OCI-LY7 (cell line): ENCODE measurements at regions not wholly inside any gene's neighbourhood (a gene's known extent, or its start where the extent isn't known, plus 50 kb on each side); places are given as distances from the start of the nearest gene placed in this dataset.

ENCODE experiments used
- BruUV-seq: library from RNA; stranded (reverse); fragments of 400-500 nt; replicated peaks from 2 replicates; lab custom pipeline; 2021; lab: Mats Ljungman, UMichigan
- CTCF ChIA-PET: fragments of 300-600 bp; sonication (Branson Sonifier 250); formaldehyde crosslinking; loops from one replicate; lab custom pipeline; 2022; ENCODE audit warnings: antibody characterized with exemption; ENCODE audit not compliant: unreplicated experiment; lab: Charles Lee
- POLR2A ChIA-PET: fragments of 300-600 bp; sonication (Branson Sonifier 250); formaldehyde crosslinking; loops from one replicate; lab custom pipeline; 2022; ENCODE audit warnings: antibody characterized with exemption; lab: Charles Lee
- DNase-seq: peaks from one replicate; pipeline ENCODE4 v3.0.0-alpha.2; 2015; ENCODE audit warnings: low spot score
- H2AFZ ChIP-seq: fragments of 200-600 bp; sonication (generic), shearing (Covaris generic); 2 replicates; pipeline ENCODE4 v1.6.1; 2014; ENCODE audit warnings: mild to moderate bottlenecking, antibody characterized with exemption, low read length, moderate library complexity
- H3K27ac ChIP-seq: fragments of 200-600 bp; sonication (generic); 2 replicates; pipeline ENCODE4 v1.5.1; 2014; ENCODE audit warnings: mixed run types, low read depth, mild to moderate bottlenecking, moderate library complexity, low read length, inconsistent platforms; ENCODE audit not compliant: poor library complexity, severe bottlenecking
- H3K36me3 ChIP-seq: fragments of 200-600 bp; sonication (generic); 2 replicates; pipeline ENCODE4 v1.6.1; 2014; ENCODE audit warnings: mild to moderate bottlenecking, antibody characterized with exemption, low read length, moderate library complexity, mixed read lengths; ENCODE audit not compliant: insufficient read depth
- H3K4me1 ChIP-seq: fragments of 200-600 bp; sonication (generic); 2 replicates; pipeline ENCODE4 v1.5.1; 2014; ENCODE audit warnings: mild to moderate bottlenecking, low read length; ENCODE audit not compliant: insufficient read depth, poor library complexity, severe bottlenecking
- H3K4me2 ChIP-seq: fragments of 200-600 bp; sonication (generic); 2 replicates; pipeline ENCODE4 v1.6.1; 2014; ENCODE audit warnings: mild to moderate bottlenecking, low read length
- H3K4me3 ChIP-seq: fragments of 200-600 bp; sonication (generic); 2 replicates; pipeline ENCODE4 v1.5.1; 2014; ENCODE audit warnings: mild to moderate bottlenecking, low read depth, low read length; ENCODE audit not compliant: poor library complexity, severe bottlenecking
- H3K79me2 ChIP-seq: fragments of 200-600 bp; sonication (generic); 2 replicates; pipeline ENCODE4 v1.6.1; 2016; ENCODE audit warnings: low read depth, mild to moderate bottlenecking, low read length, moderate library complexity, mixed read lengths; ENCODE audit not compliant: insufficient read depth
- H3K9me2 ChIP-seq: fragments of 200-600 bp; sonication (generic); 2 replicates; pipeline ENCODE4 v1.6.1; 2016; ENCODE audit warnings: mild to moderate bottlenecking, low read length, mixed read lengths; ENCODE audit not compliant: insufficient read depth
- H3K9me3 ChIP-seq: fragments of 200-600 bp; sonication (generic); 2 replicates; pipeline ENCODE4 v1.6.1; 2014; ENCODE audit warnings: mild to moderate bottlenecking, mixed run types, low read length, mixed read lengths
- H4K20me1 ChIP-seq: fragments of 200-600 bp; sonication (generic); 2 replicates; pipeline ENCODE4 v1.6.1; 2014; ENCODE audit warnings: mild to moderate bottlenecking, antibody characterized with exemption, low read length, moderate library complexity, mixed read lengths; ENCODE audit not compliant: insufficient read depth
- EZH2phosphoT487 ChIP-seq: fragments of 200-600 bp; sonication (generic); IDR thresholded peaks from 2 replicates; pipeline ENCODE4 v1.6.1; 2018; ENCODE audit warnings: low read depth, borderline replicate concordance, mild to moderate bottlenecking, mixed run types, antibody characterized with exemption, low read length, moderate library complexity, mixed read lengths
- intact Hi-C: fragments of 100-400 bp; cut with micrococcal nuclease; formaldehyde crosslinking; loops from one replicate; pipeline ENCODE4 v1.10.0; 2022; ENCODE audit not compliant: unreplicated experiment
- TF ChIP-seq, protein P1 (sequence below): fragments of 200-600 bp; sonication (generic); conservative IDR thresholded peaks from 2 replicates; pipeline ENCODE4 v1.5.1; 2014; ENCODE audit warnings: mild to moderate bottlenecking, antibody characterized with exemption, low read length, moderate library complexity, mixed read lengths

GRCh38 chr6:112401083-112401482 lies 54.0 kb downstream of the RFPL4B start:
- H3K4me3 ChIP-seq: no peak overlapping the region
- H4K20me1 ChIP-seq: no peaks in the 10 kb centered on the region
- no peak for DNase-seq
- H3K4me2 ChIP-seq: no peak overlapping the region
- TF ChIP-seq EZH2phosphoT487: no peak
- TF ChIP-seq, protein P1, sequence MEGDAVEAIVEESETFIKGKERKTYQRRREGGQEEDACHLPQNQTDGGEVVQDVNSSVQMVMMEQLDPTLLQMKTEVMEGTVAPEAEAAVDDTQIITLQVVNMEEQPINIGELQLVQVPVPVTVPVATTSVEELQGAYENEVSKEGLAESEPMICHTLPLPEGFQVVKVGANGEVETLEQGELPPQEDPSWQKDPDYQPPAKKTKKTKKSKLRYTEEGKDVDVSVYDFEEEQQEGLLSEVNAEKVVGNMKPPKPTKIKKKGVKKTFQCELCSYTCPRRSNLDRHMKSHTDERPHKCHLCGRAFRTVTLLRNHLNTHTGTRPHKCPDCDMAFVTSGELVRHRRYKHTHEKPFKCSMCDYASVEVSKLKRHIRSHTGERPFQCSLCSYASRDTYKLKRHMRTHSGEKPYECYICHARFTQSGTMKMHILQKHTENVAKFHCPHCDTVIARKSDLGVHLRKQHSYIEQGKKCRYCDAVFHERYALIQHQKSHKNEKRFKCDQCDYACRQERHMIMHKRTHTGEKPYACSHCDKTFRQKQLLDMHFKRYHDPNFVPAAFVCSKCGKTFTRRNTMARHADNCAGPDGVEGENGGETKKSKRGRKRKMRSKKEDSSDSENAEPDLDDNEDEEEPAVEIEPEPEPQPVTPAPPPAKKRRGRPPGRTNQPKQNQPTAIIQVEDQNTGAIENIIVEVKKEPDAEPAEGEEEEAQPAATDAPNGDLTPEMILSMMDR: no peak
- intact Hi-C loops: no loop called here
- no peaks in the 10 kb centered on the region for H3K9me3 ChIP-seq
- no peaks in the 10 kb centered on the region for H3K79me2 ChIP-seq
- no peak overlapping the region for H2AFZ ChIP-seq
- no peak overlapping the region for H3K27ac ChIP-seq
- ChIA-PET POLR2A (no interaction called here), CTCF (no interaction called here)
- H3K9me2 ChIP-seq: no peaks in the 10 kb centered on the region
- BruUV-seq: no TSS peak
- no peaks in the 10 kb centered on the region for H3K36me3 ChIP-seq
- H3K4me1 ChIP-seq: no peaks in the 10 kb centered on the region

DNA sequence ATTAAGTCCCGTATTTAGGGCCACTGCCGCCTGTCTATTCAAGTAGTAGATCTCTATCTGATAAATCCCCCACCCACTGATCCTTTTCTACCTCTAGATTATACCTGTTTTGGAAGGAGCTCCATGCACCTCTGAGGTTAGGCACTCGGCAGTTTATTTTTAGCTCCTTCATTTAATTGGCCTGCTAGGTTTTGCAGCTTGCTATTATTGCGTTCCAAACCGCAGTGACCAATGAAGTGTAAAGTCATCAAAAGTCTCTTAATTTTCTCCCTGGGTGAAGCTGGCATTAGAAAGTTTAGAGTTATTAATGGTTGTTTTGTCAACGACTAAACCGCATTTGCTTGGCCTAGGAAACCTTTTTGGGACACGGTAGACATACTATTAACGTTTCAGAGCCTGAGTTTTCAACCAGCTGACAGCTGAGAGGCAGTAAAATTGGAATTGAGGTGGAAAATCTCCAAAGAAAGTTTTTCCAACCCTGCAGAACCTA lies 60.0 kb downstream of the RFPL4B start:
- ChIA-PET CTCF (no interaction called here), POLR2A (interaction anchor here (1.7 kb wide), 1 partner anchor 21 kb away, joined by 4 read pairs; no protein-coding TSS in a partner anchor)
- H3K27ac ChIP-seq: no peak overlapping the region
- H3K4me2 ChIP-seq: no peak overlapping the region
- intact Hi-C loops: no loop called here
- no peak for DNase-seq
- H3K9me3 ChIP-seq: no peaks in the 10 kb centered on the region
- BruUV-seq: no TSS peak
- TF ChIP-seq, protein P1: no peak
- no peak for TF ChIP-seq EZH2phosphoT487
- H4K20me1 ChIP-seq: no peaks in the 10 kb centered on the region
- H3K4me1 ChIP-seq: no peaks in the 10 kb centered on the region
- no peaks in the 10 kb centered on the region for H3K9me2 ChIP-seq
- no peak overlapping the region for H2AFZ ChIP-seq
- no peak overlapping the region for H3K4me3 ChIP-seq
- H3K36me3 ChIP-seq: no peaks in the 10 kb centered on the region
- H3K79me2 ChIP-seq: no peaks in the 10 kb centered on the region

- POLR2A ChIA-PET: interaction anchor here (1.0 to 1.7 kb wide), 2 partner anchors 10 to 20 kb away, joined by 3 to 4 read pairs; no protein-coding TSS in a partner anchor
- BruUV-seq: no TSS peak
These were observed 61.4 kb downstream of the RFPL4B start for GRCh38 chr6:112408522-112408921.

More at GRCh38 chr6:112408522-112408921, 61.4 kb downstream of the RFPL4B start:
- CTCF ChIA-PET: no interaction called here
- no peak overlapping the region for H3K4me2 ChIP-seq
- no peak overlapping the region for H3K4me3 ChIP-seq
- H3K36me3 ChIP-seq: no peaks in the 10 kb centered on the region
- no peaks in the 10 kb centered on the region for H3K4me1 ChIP-seq
- DNase-seq: no peak
- no peaks in the 10 kb centered on the region for H3K79me2 ChIP-seq
- H4K20me1 ChIP-seq: no peaks in the 10 kb centered on the region
- H3K9me2 ChIP-seq: no peaks in the 10 kb centered on the region
- intact Hi-C loops: no loop called here
- H2AFZ ChIP-seq: no peak overlapping the region
- no peaks in the 10 kb centered on the region for H3K9me3 ChIP-seq
- no peak for TF ChIP-seq EZH2phosphoT487
- TF ChIP-seq, protein P1: no peak
- H3K27ac ChIP-seq: no peak overlapping the region
